ENCODE measurements at regions not wholly inside any gene's neighbourhood (a gene's known extent, or its start where the extent isn't known, plus 50 kb on each side); places are given as distances from the start of the nearest gene placed in this dataset.

- TF ChIP-seq CTCF (IDR thresholded peaks at IDR 0.05 in 2 of 3, conservative IDR thresholded peaks at IDR 0.05 in 1 of 3; ENCODE audit: insufficient read depth in 2 of 3, low read depth in 1 of 3, low read length in 3 of 3): no peak
- TF ChIP-seq RNF2 (IDR thresholded peaks at IDR 0.05): no peak
- TF ChIP-seq POLR2AphosphoS5 (IDR thresholded peaks at IDR 0.05; ENCODE audit: control insufficient read depth, insufficient read depth, low read depth, low read length): no peak
These were observed 73.3 kb upstream of the SMNDC1 start for GRCh38 chr10:110378006-110378405.

Data from K562 (cell line).